Activated CD4-positive, alpha-beta T cell treated with anti-CD3 and anti-CD28 coated beads for 24 hours (primary cell): ENCODE measurements at regions not wholly inside any gene's neighbourhood (a gene's known extent, or its start where the extent isn't known, plus 50 kb on each side); places are given as distances from the start of the nearest gene placed in this dataset.
"Not testable (repeated sequence)": the region's sequence is repeated elsewhere in the genome, so short reads cannot be mapped to it uniquely, and the experiment has no call there.

Experiments
- DNase-seq, 2 donors: peaks; one replicate each; pipeline ENCODE4 v3.0.0-alpha.2; 2020; ENCODE audit warnings: low read depth in 2 of 2

GRCh38 chr18:997499-997898 lies 92.8 kb downstream of the ADCYAP1 start:
- no peak for DNase-seq

- no peak for DNase-seq
Measured at GRCh38 chr18:998936-999335, 94.3 kb downstream of the ADCYAP1 start.

- DNase-seq: no peak
Measured at GRCh38 chr18:1002653-1003178, 98.0 kb downstream of the ADCYAP1 start.

GRCh38 chr18:1003499-1003898 lies 98.8 kb downstream of the ADCYAP1 start:
- DNase-seq: no peak

- DNase-seq: no peak
Measured at GRCh38 chr18:1006304-1006703, 101.6 kb downstream of the ADCYAP1 start.

- DNase-seq: no peak
Measured at GRCh38 chr18:1006965-1007364, 102.3 kb downstream of the ADCYAP1 start.

GRCh38 chr18:1011349-1011748 lies 106.7 kb downstream of the ADCYAP1 start:
- no peak for DNase-seq

- DNase-seq: no peak
Measured at GRCh38 chr18:1012775-1013174, 108.1 kb downstream of the ADCYAP1 start.

- no peak for DNase-seq
Measured at GRCh38 chr18:1013951-1014350, 109.3 kb downstream of the ADCYAP1 start.

GRCh38 chr18:1014509-1014908 lies 109.8 kb downstream of the ADCYAP1 start:
- DNase-seq: no peak

GRCh38 chr18:1014951-1015624 lies 110.4 kb downstream of the ADCYAP1 start:
- DNase-seq: no peak

GRCh38 chr18:1015777-1016176 lies 111.1 kb downstream of the ADCYAP1 start:
- no peak for DNase-seq

- DNase-seq: no peak
Measured at GRCh38 chr18:1017227-1018058, 112.8 kb downstream of the ADCYAP1 start.

GRCh38 chr18:1018181-1018681 lies 113.6 kb downstream of the ADCYAP1 start:
- no peak for DNase-seq

- no peak for DNase-seq
Measured at GRCh38 chr18:1019191-1019590, 114.5 kb downstream of the ADCYAP1 start.

- no peak for DNase-seq
Measured at GRCh38 chr18:1020731-1021344, 116.2 kb downstream of the ADCYAP1 start.

- no peak for DNase-seq
Measured at GRCh38 chr18:1026930-1027329, 122.3 kb downstream of the ADCYAP1 start.

- not testable (repeated sequence) for DNase-seq
Measured at GRCh38 chr18:1033092-1033491, 128.4 kb downstream of the ADCYAP1 start.

GRCh38 chr18:1034971-1035370 lies 130.3 kb downstream of the ADCYAP1 start:
- DNase-seq: no peak

GRCh38 chr18:1036926-1037325 lies 132.3 kb downstream of the ADCYAP1 start:
- no peak for DNase-seq

GRCh38 chr18:1037776-1038175 lies 133.1 kb downstream of the ADCYAP1 start:
- no peak for DNase-seq

GRCh38 chr18:1039421-1039820 lies 134.8 kb downstream of the ADCYAP1 start:
- no peak for DNase-seq
